NCI-H1092 (cell line): ENCODE measurements at regions not wholly inside any gene's neighbourhood (a gene's known extent, or its start where the extent isn't known, plus 50 kb on each side); places are given as distances from the start of the nearest gene placed in this dataset.

ENCODE experiments used
- DNase-seq: peaks from one replicate; lab custom pipeline; 2025; lab: John Stamatoyannopoulos, UW

DNA sequence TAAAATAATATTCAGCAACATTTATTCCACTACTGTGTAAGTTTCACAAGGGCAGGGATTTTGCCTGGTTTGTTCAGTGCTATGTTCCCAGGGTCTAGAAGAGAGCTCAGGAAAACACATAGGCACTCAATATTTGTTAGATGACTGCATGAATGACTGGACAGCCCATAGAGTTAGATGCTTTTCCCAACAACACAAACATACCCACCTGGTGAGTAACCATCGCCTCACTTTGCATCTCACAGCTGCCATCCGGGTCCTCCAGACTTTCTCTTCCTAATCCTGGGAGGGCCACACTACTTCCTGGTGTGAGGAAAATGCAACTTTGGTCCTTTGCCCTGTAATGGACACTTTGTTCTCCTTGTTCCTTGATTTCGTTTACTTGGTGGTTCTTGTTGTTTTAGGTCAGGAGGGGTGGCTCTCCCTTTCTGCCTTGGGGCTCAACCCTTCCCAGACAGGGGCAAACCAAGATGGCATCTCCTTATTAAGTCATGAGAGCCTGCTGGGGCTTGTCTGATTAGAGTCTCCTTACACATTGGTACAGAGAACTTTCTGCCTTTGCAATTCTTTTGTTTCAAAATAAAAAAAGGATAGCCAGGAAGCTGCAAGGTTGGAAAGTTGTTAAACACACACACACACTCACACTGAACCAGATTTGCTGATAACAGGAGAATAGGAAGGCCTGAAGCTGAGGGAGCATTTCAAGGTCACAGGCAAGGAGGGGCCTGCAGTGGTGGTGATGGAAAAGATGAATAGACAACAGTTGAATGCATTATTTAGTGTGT, 190.6 kb downstream of the MID1IP1 start:
- no peak for DNase-seq

- no peak for DNase-seq
These were observed 191.3 kb downstream of the MID1IP1 start for GRCh38 chrX:38992441-38993096.

- DNase-seq, result no peak
These were observed 192.2 kb downstream of the MID1IP1 start for GRCh38 chrX:38993500-38993899.

DNA sequence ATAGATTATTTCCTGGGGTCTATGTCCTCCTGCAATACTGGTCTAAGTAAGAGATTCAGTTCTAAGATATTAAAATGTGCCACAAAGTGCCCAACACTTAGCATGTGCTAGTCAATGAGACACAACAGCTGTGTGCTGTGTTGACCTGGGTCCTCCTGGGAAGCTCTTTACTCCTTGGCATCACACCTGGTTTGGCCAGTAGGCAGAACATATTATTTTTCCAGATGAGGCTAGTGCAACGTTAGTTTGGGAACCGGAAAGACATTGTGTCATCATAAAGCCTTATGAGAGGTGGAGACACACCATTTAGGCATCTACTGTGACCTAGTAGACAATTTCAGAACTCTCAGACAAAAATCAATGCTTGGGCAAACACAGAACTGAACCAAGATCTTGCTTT, 197.8 kb downstream of the MID1IP1 start:
- no peak for DNase-seq

GRCh38 chrX:38999967-39000745, 198.9 kb downstream of the MID1IP1 start:
- DNase-seq, result no peak

DNA sequence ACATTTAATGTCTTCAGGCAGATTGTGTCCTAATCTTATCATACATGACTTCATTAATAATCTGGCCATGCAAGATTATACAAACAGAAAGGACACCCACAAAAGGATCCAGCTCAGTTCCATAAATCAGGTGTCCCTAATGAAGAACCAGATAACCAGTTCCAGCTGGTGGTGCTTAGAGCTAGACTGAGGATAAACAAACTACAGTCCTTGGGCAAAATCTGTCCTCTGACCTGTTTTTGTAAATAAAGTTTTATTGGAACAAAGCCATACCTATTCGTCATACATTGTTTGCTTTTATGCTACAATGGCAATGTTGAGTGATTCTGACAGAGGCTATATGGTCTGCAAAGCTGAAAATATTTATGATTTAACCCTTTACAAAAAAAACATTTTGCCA, 199.5 kb downstream of the MID1IP1 start:
- no peak for DNase-seq

DNA sequence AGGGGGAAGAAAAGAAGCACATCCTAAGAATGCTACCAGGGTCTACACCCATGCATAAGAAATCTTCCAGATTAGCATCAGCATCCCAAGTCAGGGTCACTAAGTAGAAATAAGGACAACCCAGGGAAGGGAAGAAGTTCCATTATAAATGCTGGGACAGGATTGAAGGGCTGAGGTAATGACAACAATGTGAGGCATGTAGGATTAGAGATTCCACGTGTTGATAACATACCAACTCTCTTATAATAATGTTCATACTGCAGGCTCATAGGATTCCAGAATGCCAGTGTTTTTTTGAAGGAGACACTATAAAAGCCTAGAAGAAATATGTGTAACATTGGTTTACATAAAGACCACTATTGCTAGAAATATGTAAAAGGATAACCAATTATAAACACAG, 201.2 kb downstream of the MID1IP1 start:
- no peak for DNase-seq

DNA sequence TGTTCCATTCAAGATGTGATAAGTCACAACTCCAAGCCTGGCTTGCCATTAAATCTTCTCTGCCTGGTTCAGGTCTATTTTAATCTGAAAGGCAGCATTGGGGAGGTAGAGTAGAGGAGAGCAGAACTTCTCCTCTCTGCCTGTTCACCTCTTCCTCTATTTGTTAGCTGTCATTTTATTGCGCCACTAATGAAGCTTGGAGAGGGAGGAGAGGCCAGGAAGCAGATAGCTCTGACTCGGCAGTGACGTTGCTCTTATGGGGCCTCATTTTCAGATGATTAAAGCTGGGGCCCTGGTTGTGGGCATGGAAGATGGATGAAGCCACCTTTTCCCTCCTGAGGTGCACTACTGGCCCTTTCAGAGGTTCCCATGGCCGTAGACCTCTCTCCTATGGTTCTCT, 207.3 kb downstream of the MID1IP1 start:
- no peak for DNase-seq

DNA sequence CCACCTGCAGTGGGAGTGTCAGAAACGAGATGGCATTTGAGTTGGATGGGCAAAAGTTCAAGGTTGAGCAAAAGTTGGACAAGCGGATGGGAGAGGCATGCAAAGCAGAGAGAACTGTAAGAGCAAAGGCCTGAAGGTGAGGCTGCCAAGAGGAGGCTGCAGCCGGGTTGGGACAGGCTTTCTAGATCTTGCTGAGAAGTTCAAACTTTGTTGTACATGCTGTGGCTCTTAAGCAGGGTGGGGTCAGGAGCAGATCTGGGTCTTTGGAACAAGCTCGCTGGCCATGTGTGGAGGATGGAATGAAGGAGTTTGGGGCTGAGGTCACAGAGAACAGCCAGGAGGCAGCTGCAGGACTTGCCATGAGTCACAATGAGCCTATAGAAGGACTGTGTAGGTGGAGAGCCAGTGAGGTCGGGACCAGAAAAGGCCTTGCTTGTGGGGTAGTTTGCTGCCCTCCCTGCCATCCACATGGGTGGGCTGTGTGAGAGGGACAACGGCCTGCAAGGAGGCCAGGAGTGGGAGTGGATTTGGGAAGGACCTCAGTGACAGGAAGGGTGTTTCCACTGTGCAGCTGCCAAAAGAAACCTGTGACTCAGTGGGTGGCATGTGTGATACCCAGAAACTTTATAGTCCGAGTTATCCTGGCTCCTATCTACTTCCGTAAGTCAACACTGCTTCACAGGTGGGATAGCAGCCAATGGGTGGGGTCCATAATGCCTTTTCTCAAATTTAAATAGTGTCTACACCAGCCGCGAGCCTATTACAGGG, 210.4 kb downstream of the MID1IP1 start:
- DNase-seq, result no peak

DNA sequence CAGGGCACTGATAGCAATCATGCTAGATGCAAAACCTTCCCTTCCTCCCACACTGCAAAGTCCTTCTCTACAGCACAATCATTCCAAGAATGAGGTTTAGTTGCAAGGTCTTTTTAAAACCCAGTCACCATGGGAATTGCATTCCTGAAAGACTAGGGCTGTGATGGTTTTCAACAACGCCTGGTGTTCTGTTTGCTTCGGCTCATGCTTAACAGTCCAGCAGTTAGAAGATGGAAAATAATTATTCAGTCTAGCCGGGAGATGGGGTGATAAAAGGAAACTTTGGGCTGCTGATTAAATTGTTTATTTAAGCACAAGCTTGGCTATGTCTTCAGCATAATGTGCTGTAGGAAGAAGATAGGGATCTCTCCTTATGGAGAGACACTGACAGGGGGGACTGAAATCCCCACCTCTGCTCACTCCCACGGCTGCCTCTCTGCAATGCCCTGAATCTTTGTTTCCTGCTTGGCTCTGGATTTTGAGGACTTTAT, 211.4 kb downstream of the MID1IP1 start:
- DNase-seq, result no peak

- DNase-seq, result no peak
These were observed 215.3 kb downstream of the MID1IP1 start for GRCh38 chrX:39016556-39016955.

GRCh38 chrX:39017077-39017476, 215.8 kb downstream of the MID1IP1 start:
- no peak for DNase-seq

DNA sequence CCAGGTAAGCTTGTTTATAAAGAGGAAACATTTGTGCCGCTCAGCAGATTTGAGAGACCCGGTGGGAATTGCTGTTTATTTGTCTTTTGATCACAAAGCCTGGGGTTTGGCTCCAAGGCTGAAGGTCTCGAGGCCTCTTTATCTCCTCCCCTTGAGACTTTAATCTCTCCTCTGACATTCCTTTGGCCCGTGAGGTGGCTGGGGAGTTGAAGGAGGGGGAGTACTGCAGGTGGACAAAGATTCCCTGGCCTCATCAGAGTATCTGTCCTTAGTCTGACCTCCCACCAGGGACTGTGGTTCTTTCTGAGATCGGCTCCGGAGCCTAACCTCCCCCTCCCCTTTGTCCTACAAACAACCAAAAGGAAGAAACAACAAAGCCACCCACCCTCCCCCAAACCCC, 216.5 kb downstream of the MID1IP1 start:
- DNase-seq, result no peak

DNA sequence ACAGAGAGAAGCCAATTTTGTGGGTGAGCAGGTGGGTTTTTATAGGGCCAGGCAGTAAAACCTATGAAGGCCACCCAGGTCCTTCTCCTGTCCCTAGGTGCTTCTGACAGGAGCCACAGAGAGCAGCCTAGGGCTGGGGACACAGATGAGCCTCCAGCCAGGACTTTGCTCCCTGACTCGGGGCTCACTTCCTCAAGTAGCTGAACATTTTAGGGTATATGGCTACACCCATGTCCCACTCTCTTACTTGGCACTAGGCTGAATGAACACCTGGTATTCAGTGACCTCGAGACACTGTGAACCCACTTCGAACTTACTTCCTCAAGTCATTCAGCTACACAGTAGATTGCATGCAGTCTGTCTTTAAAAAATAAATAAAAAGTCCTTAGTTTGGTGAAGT, 217.3 kb downstream of the MID1IP1 start:
- DNase-seq, result no peak

- DNase-seq, result no peak
These were observed 217.8 kb downstream of the MID1IP1 start for GRCh38 chrX:39019056-39019455.

GRCh38 chrX:39020051-39020669, 218.9 kb downstream of the MID1IP1 start:
- DNase-seq, result no peak

GRCh38 chrX:39022106-39022505, 220.8 kb downstream of the MID1IP1 start:
- no peak for DNase-seq

DNA sequence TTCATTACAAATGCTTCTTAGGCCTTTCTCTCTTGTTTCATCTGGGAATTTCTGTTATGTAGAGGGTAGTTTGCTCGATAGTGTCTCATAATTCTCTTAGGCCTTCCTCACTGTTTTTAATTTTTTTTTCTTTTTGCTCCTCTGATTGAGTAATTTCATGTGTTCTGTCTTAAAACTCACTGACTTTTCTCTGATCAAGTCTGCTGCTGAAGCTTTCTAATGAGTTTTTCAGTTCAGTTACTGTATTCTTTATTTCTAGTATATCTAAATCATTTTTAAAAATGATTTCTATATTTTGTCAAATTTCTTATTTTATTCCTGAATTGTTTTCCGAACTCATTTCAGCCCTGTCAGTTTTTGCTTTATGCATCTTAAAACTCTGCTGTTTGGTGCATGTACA, 228.0 kb downstream of the MID1IP1 start:
- no peak for DNase-seq

- DNase-seq, result no peak
These were observed 229.4 kb downstream of the MID1IP1 start for GRCh38 chrX:39030636-39031035.

DNA sequence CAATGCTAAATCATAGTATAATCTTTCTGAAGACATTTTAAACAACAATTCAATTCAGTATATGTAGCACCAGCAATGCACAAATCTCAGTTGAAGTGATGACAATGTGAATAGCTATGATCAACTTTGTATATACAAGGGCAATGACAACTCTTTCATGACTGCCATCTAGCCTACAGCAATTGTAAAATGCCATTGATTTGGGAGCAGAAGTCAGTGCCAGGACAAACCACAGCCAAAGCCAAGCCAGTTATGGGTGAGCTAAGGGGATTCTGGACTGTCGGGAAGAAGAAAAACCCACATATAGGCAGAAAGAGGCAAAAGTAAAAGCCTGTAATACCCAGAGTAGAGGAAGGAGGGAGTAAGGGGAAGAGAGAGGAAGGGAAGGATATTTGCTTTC, 238.6 kb downstream of the MID1IP1 start:
- DNase-seq, result no peak

DNA sequence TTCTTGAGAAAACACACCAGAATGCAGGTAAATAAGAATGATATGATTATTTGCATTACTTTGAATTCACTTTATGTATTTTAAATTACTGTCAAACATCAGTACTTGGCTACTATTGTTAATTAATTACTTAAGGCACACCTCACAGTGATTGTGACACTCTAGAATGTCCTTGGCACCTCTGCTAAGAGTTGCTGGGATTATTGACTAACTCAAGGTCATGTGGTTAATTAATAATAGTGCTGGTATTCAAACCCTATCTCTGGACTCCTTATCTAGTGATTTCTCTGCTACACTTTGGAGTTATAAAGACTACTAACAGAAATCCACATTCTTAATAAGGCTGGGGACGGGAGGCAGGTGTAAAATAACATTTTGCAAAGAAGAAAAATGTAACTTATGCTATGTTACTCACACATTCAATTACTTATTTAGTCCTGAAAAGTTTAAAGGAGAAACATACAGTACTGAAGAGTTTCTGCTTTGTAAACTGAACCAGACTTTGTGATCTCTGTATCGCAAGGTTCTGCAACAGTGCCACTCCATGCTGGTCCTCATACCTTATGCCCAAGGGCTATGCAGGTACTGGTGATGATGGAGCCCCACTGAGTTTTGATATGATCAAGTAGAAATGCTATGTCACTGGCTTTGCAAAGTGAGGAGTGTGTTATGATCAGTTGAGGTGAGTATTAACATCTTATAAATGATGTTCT, 242.7 kb downstream of the MID1IP1 start:
- DNase-seq, result no peak
